ENCODE measurements at regions not wholly inside any gene's neighbourhood (a gene's known extent, or its start where the extent isn't known, plus 50 kb on each side); places are given as distances from the start of the nearest gene placed in this dataset.

- Histone ChIP-seq H3K27me3 (no peaks in the 10 kb centered on the region), H3K4me1 (no peaks in the 10 kb centered on the region), H3K36me3 (no peaks in the 10 kb centered on the region), H3K9me3 (replicated peaks in 1 of 11) (peaks cover 0 to 3% (median 0%) of the 10 kb centered on the region in 11 experiments; a peak in 1 of 22 replicates), H3K9ac (no peak overlapping the region), H3K4me2 (no peak overlapping the region), H3K4me3 (no peak overlapping the region), H3K27ac (no peak overlapping the region), H4K20me1 (no peaks in the 10 kb centered on the region)
- no peak for TF ChIP-seq Cebpa-rat (IDR thresholded peaks at IDR 0.05)
These were observed 492.1 kb downstream of the LMO4 start for GRCh38 chr1:87820668-87821334.

GRCh38 chr1:87821335-87821697 lies 492.6 kb downstream of the LMO4 start:
- no peaks in the 10 kb centered on the region for H4K20me1 ChIP-seq
- peaks cover 0 to 7% (median 4%) of the 10 kb centered on the region in 11 experiments; a peak in 6 of 22 replicates for H3K9me3 ChIP-seq (replicated peaks in 1 of 11)
- H3K36me3 ChIP-seq: no peaks in the 10 kb centered on the region
- TF ChIP-seq Cebpa-rat (IDR thresholded peaks at IDR 0.05): no peak
- H3K27me3 ChIP-seq: no peaks in the 10 kb centered on the region
- no peak overlapping the region for H3K9ac ChIP-seq
- H3K4me1 ChIP-seq: peaks cover 0 to 2% (median 0%) of the 10 kb centered on the region in 10 experiments; a peak in 5 of 20 replicates
- H3K4me3 ChIP-seq: no peak overlapping the region
- no peak overlapping the region for H3K4me2 ChIP-seq
- no peak overlapping the region for H3K27ac ChIP-seq

GRCh38 chr1:87826681-87827251 lies 498.1 kb downstream of the LMO4 start:
- no peak overlapping the region for H3K9ac ChIP-seq
- no peaks in the 10 kb centered on the region for H3K36me3 ChIP-seq
- peak overlapping the region in 2 of 11 experiments; percentile 44 to 49; a peak in 4 of 22 replicates for H3K4me2 ChIP-seq
- no peaks in the 10 kb centered on the region for H3K27me3 ChIP-seq
- H4K20me1 ChIP-seq: no peaks in the 10 kb centered on the region
- H3K27ac ChIP-seq: peak overlapping the region in 3 of 11 experiments; percentile 17 to 31 (median 22); a peak in 3 of 22 replicates
- peaks cover 0 to 10% (median 6%) of the 10 kb centered on the region in 11 experiments; a peak in 6 of 22 replicates for H3K9me3 ChIP-seq (replicated peaks in 1 of 11)
- H3K4me1 ChIP-seq: peaks cover 0 to 29% (median 0%) of the 10 kb centered on the region in 10 experiments; a peak in 7 of 20 replicates
- TF ChIP-seq Cebpa-rat (IDR thresholded peaks at IDR 0.05): no peak
- H3K4me3 ChIP-seq: no peak overlapping the region

- Histone ChIP-seq H3K4me1 (peaks cover 0 to 35% (median 0%) of the 10 kb centered on the region in 10 experiments; a peak in 7 of 20 replicates), H4K20me1 (no peaks in the 10 kb centered on the region), H3K4me3 (no peak overlapping the region), H3K27ac (no peak overlapping the region), H3K9me3 (replicated peaks in 1 of 11) (peaks cover 0 to 10% (median 6%) of the 10 kb centered on the region in 11 experiments; a peak in 6 of 22 replicates), H3K36me3 (no peaks in the 10 kb centered on the region), H3K27me3 (no peaks in the 10 kb centered on the region), H3K9ac (no peak overlapping the region), H3K4me2 (no peak overlapping the region; a peak in 1 of 22 replicates)
- no peak for TF ChIP-seq Cebpa-rat (IDR thresholded peaks at IDR 0.05)
These were observed 500.7 kb downstream of the LMO4 start for GRCh38 chr1:87829360-87829759.

GRCh38 chr1:87830432-87830978 lies 501.8 kb downstream of the LMO4 start:
- Histone ChIP-seq H3K4me1 (peaks cover 0 to 35% (median 0%) of the 10 kb centered on the region in 10 experiments; a peak in 7 of 20 replicates), H3K4me3 (no peak overlapping the region), H3K9ac (no peak overlapping the region), H3K27ac (no peak overlapping the region; a peak in 1 of 22 replicates), H4K20me1 (no peaks in the 10 kb centered on the region), H3K4me2 (peak overlapping the region in 1 of 11 experiments; percentile 11; a peak in 3 of 22 replicates), H3K9me3 (replicated peaks in 1 of 11) (peaks cover 0 to 10% (median 6%) of the 10 kb centered on the region in 11 experiments; a peak in 6 of 22 replicates), H3K27me3 (no peaks in the 10 kb centered on the region), H3K36me3 (no peaks in the 10 kb centered on the region)
- no peak for TF ChIP-seq Cebpa-rat (IDR thresholded peaks at IDR 0.05)

GRCh38 chr1:87833166-87833565 lies 504.5 kb downstream of the LMO4 start:
- Histone ChIP-seq H4K20me1 (no peaks in the 10 kb centered on the region), H3K27ac (no peak overlapping the region), H3K4me1 (peaks cover 0 to 23% (median 0%) of the 10 kb centered on the region in 10 experiments; a peak in 4 of 20 replicates), H3K27me3 (no peaks in the 10 kb centered on the region), H3K9me3 (replicated peaks in 1 of 11) (no peaks in the 10 kb centered on the region), H3K36me3 (no peaks in the 10 kb centered on the region), H3K4me2 (peak overlapping the region in 2 of 11 experiments; percentile 16 to 38; a peak in 3 of 22 replicates), H3K9ac (no peak overlapping the region), H3K4me3 (no peak overlapping the region)
- no peak for TF ChIP-seq Cebpa-rat (IDR thresholded peaks at IDR 0.05)

GRCh38 chr1:87834151-87834550 lies 505.5 kb downstream of the LMO4 start:
- no peak overlapping the region for H3K27ac ChIP-seq
- no peak overlapping the region for H3K4me3 ChIP-seq
- no peak overlapping the region for H3K9ac ChIP-seq
- H3K27me3 ChIP-seq: no peaks in the 10 kb centered on the region
- peaks cover 0 to 23% (median 0%) of the 10 kb centered on the region in 10 experiments; a peak in 4 of 20 replicates for H3K4me1 ChIP-seq
- no peaks in the 10 kb centered on the region for H3K9me3 ChIP-seq (replicated peaks in 1 of 11)
- no peaks in the 10 kb centered on the region for H3K36me3 ChIP-seq
- no peak overlapping the region for H3K4me2 ChIP-seq
- H4K20me1 ChIP-seq: no peaks in the 10 kb centered on the region
- TF ChIP-seq Cebpa-rat (IDR thresholded peaks at IDR 0.05): no peak

GRCh38 chr1:87834941-87835340 lies 506.3 kb downstream of the LMO4 start:
- H3K4me3 ChIP-seq: no peak overlapping the region
- TF ChIP-seq Cebpa-rat (IDR thresholded peaks at IDR 0.05): no peak
- H3K27ac ChIP-seq: no peak overlapping the region
- H3K36me3 ChIP-seq: no peaks in the 10 kb centered on the region
- no peaks in the 10 kb centered on the region for H4K20me1 ChIP-seq
- H3K4me1 ChIP-seq: peaks cover 0 to 19% (median 0%) of the 10 kb centered on the region in 10 experiments; a peak in 4 of 20 replicates
- H3K4me2 ChIP-seq: no peak overlapping the region
- H3K27me3 ChIP-seq: no peaks in the 10 kb centered on the region
- no peak overlapping the region for H3K9ac ChIP-seq
- no peaks in the 10 kb centered on the region for H3K9me3 ChIP-seq (replicated peaks in 1 of 11)

- Histone ChIP-seq H4K20me1 (no peaks in the 10 kb centered on the region), H3K9ac (no peak overlapping the region), H3K4me2 (no peak overlapping the region), H3K4me3 (no peak overlapping the region), H3K27me3 (no peaks in the 10 kb centered on the region), H3K36me3 (no peaks in the 10 kb centered on the region), H3K9me3 (replicated peaks in 1 of 11) (no peaks in the 10 kb centered on the region), H3K27ac (no peak overlapping the region), H3K4me1 (no peaks in the 10 kb centered on the region)
- TF ChIP-seq Cebpa-rat (IDR thresholded peaks at IDR 0.05): no peak
These were observed 512.1 kb downstream of the LMO4 start for GRCh38 chr1:87840767-87841166.

Measured in BLaER1 treated with 17β-estradiol and CSF1 and Interleukin-3, amounts not matched to agents 10 nM and 100 nM (cell line).